WTC11 (cell line): ENCODE measurements at regions not wholly inside any gene's neighbourhood (a gene's known extent, or its start where the extent isn't known, plus 50 kb on each side); places are given as distances from the start of the nearest gene placed in this dataset.

Experiments used
- ATAC-seq: fragments of 200-7000 bp; cut with Tn5 transposase; 2 replicates; pipeline ENCODE4 v1.10.0; 2021; ENCODE audit warnings: mild to moderate bottlenecking, moderate library complexity
- CTCF ChIA-PET: fragments of 300-600 bp; sonication (Branson Sonifier 250); formaldehyde crosslinking; loops from one replicate; lab custom pipeline; 2021; ENCODE audit warnings: antibody characterized with exemption; lab: Charles Lee
- POLR2A ChIA-PET: fragments of 350-600 bp; sonication (Branson Sonifier 250); formaldehyde crosslinking; loops from one replicate; lab custom pipeline; 2021; ENCODE audit warnings: antibody characterized with exemption; lab: Charles Lee
- DNase-seq: peaks from one replicate; pipeline ENCODE4 v3.0.0; 2021; ENCODE audit warnings: low spot score
- H3K27ac Mint-ChIP-seq: 2 replicates; pipeline ENCODE4 v1.8.0; 2021; ENCODE audit warnings: mixed read lengths
- H3K27me3 Mint-ChIP-seq: 2 replicates; pipeline ENCODE4 v1.8.0; 2021; ENCODE audit warnings: low read depth, mild to moderate bottlenecking, moderate library complexity, mixed read lengths
- H3K36me3 Mint-ChIP-seq: 2 replicates; pipeline ENCODE4 v1.8.0; 2021; ENCODE audit warnings: mixed read lengths
- H3K4me1 Mint-ChIP-seq: 2 replicates; pipeline ENCODE4 v1.8.0; 2022; ENCODE audit warnings: mixed read lengths
- H3K4me3 Mint-ChIP-seq: 2 replicates; pipeline ENCODE4 v1.8.0; 2021; ENCODE audit warnings: mild to moderate bottlenecking, moderate library complexity, mixed read lengths
- H3K9me3 Mint-ChIP-seq: 2 replicates; pipeline ENCODE4 v1.8.0; 2021; ENCODE audit warnings: mixed read lengths
- ATF1 ChIP-seq: sonication (generic); formaldehyde crosslinking; IDR thresholded peaks from 2 replicates; pipeline ENCODE4 v1.8.1; 2023; ENCODE audit warnings: mild to moderate bottlenecking, moderate library complexity, missing genetic modification reagents
- CBFB ChIP-seq: sonication (generic); formaldehyde crosslinking; IDR thresholded peaks from 2 replicates; pipeline ENCODE4 v1.8.1; 2022; ENCODE audit warnings: mild to moderate bottlenecking, low read depth, missing genetic modification reagents
- CREB1 ChIP-seq: sonication (generic); formaldehyde crosslinking; IDR thresholded peaks from 2 replicates; pipeline ENCODE4 v1.8.0; 2023; ENCODE audit warnings: mild to moderate bottlenecking, missing genetic modification reagents
- CTCF ChIP-seq: fragments of 200-600 bp; IDR thresholded peaks from 2 replicates; pipeline ENCODE4 v1.8.0; 2022; ENCODE audit warnings: antibody characterized with exemption
- ESRRA ChIP-seq: sonication (generic); formaldehyde crosslinking; IDR thresholded peaks from 2 replicates; pipeline ENCODE4 v1.8.1; 2022; ENCODE audit warnings: mild to moderate bottlenecking, missing genetic modification reagents, borderline replicate concordance
- FOXJ3 ChIP-seq: sonication (generic); formaldehyde crosslinking; IDR thresholded peaks from 2 replicates; pipeline ENCODE4 v1.9.0; 2021; ENCODE audit warnings: missing genetic modification reagents, mild to moderate bottlenecking, borderline replicate concordance
- FOXK1 ChIP-seq: sonication (generic); formaldehyde crosslinking; IDR thresholded peaks from 2 replicates; pipeline ENCODE4 v1.8.0; 2022; ENCODE audit warnings: mild to moderate bottlenecking, moderate library complexity, missing genetic modification reagents
- GRHL2 ChIP-seq: fragments of 250-450 bp; sonication (Bioruptor Pico); IDR thresholded peaks from 2 replicates; pipeline ENCODE4 v1.8.0; 2022; ENCODE audit warnings: mild to moderate bottlenecking, moderate library complexity; ENCODE audit not compliant: insufficient replicate concordance, severe bottlenecking
- NFE2L1 ChIP-seq: sonication (generic); formaldehyde crosslinking; IDR thresholded peaks from 2 replicates; pipeline ENCODE4 v1.8.1; 2023; ENCODE audit warnings: missing genetic modification reagents
- NR1H2 ChIP-seq: sonication (generic); formaldehyde crosslinking; IDR thresholded peaks from 2 replicates; pipeline ENCODE4 v1.9.0; 2021; ENCODE audit warnings: mild to moderate bottlenecking, moderate library complexity, missing genetic modification reagents
- NR3C1 ChIP-seq: sonication (generic); formaldehyde crosslinking; conservative IDR thresholded peaks from 2 replicates; pipeline ENCODE4 v1.8.1; 2023; ENCODE audit warnings: low read depth, mild to moderate bottlenecking, missing genetic modification reagents
- PRDM15 ChIP-seq: sonication (generic); formaldehyde crosslinking; IDR thresholded peaks from 2 replicates; pipeline ENCODE4 v1.8.0; 2022; ENCODE audit warnings: missing genetic modification reagents
- RORB ChIP-seq: fragments of 250-450 bp; sonication (Bioruptor Pico); IDR thresholded peaks from 2 replicates; pipeline ENCODE4 v1.9.0; 2021; ENCODE audit warnings: mild to moderate bottlenecking
- SMAD4 ChIP-seq: sonication (generic); formaldehyde crosslinking; IDR thresholded peaks from 2 replicates; pipeline ENCODE4 v1.8.0; 2022; ENCODE audit warnings: mild to moderate bottlenecking, missing genetic modification reagents
- SOX15 ChIP-seq: fragments of 250-450 bp; sonication (Bioruptor Pico); IDR thresholded peaks from 2 replicates; pipeline ENCODE4 v1.9.0; 2021; ENCODE audit warnings: mild to moderate bottlenecking
- SP1 ChIP-seq: sonication (generic); formaldehyde crosslinking; conservative IDR thresholded peaks from 2 replicates; pipeline ENCODE4 v1.8.1; 2022; ENCODE audit warnings: missing genetic modification reagents
- STAT6 ChIP-seq: sonication (generic); formaldehyde crosslinking; conservative IDR thresholded peaks from 2 replicates; pipeline ENCODE4 v1.8.1; 2023; ENCODE audit warnings: mild to moderate bottlenecking, low read depth, missing genetic modification reagents, moderate library complexity
- TCF7 ChIP-seq: sonication (generic); formaldehyde crosslinking; IDR thresholded peaks from 2 replicates; pipeline ENCODE4 v1.8.0; 2022; ENCODE audit warnings: mild to moderate bottlenecking, low read depth, missing genetic modification reagents, moderate library complexity
- ZNF396 ChIP-seq: fragments of 250-450 bp; sonication (Bioruptor Pico); IDR thresholded peaks from 2 replicates; pipeline ENCODE4 v1.8.0; 2021; ENCODE audit warnings: mild to moderate bottlenecking, moderate library complexity, borderline replicate concordance
- ZNF532 ChIP-seq: fragments of 250-450 bp; sonication (Bioruptor Pico); IDR thresholded peaks from 2 replicates; pipeline ENCODE4 v1.9.0; 2021; ENCODE audit warnings: mild to moderate bottlenecking, borderline replicate concordance
- ZSCAN18 ChIP-seq: fragments of 250-450 bp; sonication (Bioruptor Pico); IDR thresholded peaks from 2 replicates; pipeline ENCODE4 v2.1.2; 2022; ENCODE audit warnings: mild to moderate bottlenecking, moderate library complexity

GRCh38 chr3:72473156-72473555 is 375.1 kb downstream of the SHQ1 start (continued):
- TF ChIP-seq FOXK1 (CRISPR knock-in tag) (no peak), CTCF (no peak), NR3C1 (CRISPR knock-in tag) (no peak), SP1 (CRISPR knock-in tag) (no peak), NR1H2 (CRISPR knock-in tag) (no peak), STAT6 (CRISPR knock-in tag) (no peak), SOX15 (CRISPR knock-in tag) (no peak), ZNF396 (CRISPR knock-in tag) (no peak), CREB1 (no peak), FOXJ3 (no peak), CBFB (CRISPR knock-in tag) (no peak), ZNF532 (CRISPR knock-in tag) (no peak), ATF1 (CRISPR knock-in tag) (no peak)
- TF ChIP-seq, all 79 proteins: peak for 0

GRCh38 chr3:72470904-72471417 is 377.3 kb downstream of the SHQ1 start:
- ChIA-PET CTCF (no interaction called here), POLR2A (no interaction called here)
- ATAC-seq (no peak), DNase-seq (no peak)
- no peaks in the 10 kb centered on the region for H3K27me3 Mint-ChIP-seq
- no peak overlapping the region for H3K4me3 Mint-ChIP-seq
- H3K27ac Mint-ChIP-seq: no peak overlapping the region
- H3K4me1 Mint-ChIP-seq: no peaks in the 10 kb centered on the region
- peaks cover 7% of the 10 kb centered on the region; the same call in 1 of the 2 replicates for H3K9me3 Mint-ChIP-seq
- no peak for TF ChIP-seq SMAD4 (CRISPR knock-in tag)
- TF ChIP-seq CREB1: no peak
- TF ChIP-seq CBFB (CRISPR knock-in tag): no peak
- H3K36me3 Mint-ChIP-seq: peaks cover 3% of the 10 kb centered on the region; the same call in 1 of the 2 replicates

GRCh38 chr3:72465853-72466252 is 382.4 kb downstream of the SHQ1 start:
- Mint-ChIP-seq H3K27ac (no peak overlapping the region), H3K4me3 (no peak overlapping the region), H3K27me3 (no peaks in the 10 kb centered on the region; the same call in 1 of the 2 replicates), H3K9me3 (peaks cover 4% of the 10 kb centered on the region; the same call in 1 of the 2 replicates), H3K36me3 (peaks cover 3% of the 10 kb centered on the region; the same call in 1 of the 2 replicates), H3K4me1 (no peaks in the 10 kb centered on the region)
- ATAC-seq: no peak
- ChIA-PET CTCF (no interaction called here), POLR2A (no interaction called here)
- no peak for DNase-seq
- TF ChIP-seq ZSCAN18 (CRISPR knock-in tag) (no peak), NFE2L1 (CRISPR knock-in tag) (no peak), ESRRA (no peak), RORB (CRISPR knock-in tag) (no peak), GRHL2 (CRISPR knock-in tag) (no peak), PRDM15 (CRISPR knock-in tag) (no peak), CBFB (CRISPR knock-in tag) (no peak), TCF7 (CRISPR knock-in tag) (no peak)
